ENCODE measurements at regions not wholly inside any gene's neighbourhood (a gene's known extent, or its start where the extent isn't known, plus 50 kb on each side); places are given as distances from the start of the nearest gene placed in this dataset.

DNA sequence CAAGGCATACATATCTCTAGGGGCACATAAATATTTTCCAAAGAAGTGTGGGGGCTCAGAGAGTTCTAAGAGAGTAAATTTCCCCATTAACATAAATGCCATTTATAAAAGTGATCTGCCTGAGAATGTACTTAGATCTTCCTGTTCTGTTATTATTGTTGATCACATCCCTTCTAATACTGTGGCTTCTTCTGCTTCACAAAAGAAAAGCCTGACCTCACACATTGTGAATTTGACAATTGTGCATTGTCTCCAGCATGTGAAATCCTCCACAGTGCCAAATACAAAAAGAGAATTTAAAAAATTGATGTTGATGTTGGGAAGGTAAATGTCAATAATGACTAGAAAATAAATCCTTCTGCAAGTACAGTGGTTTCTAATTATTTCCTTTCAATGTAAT is 330.5 kb upstream of the LRIG3 start:
- TF ChIP-seq POLR2A (IDR thresholded peaks at IDR 0.05): no peak
- TF ChIP-seq, protein P1, sequence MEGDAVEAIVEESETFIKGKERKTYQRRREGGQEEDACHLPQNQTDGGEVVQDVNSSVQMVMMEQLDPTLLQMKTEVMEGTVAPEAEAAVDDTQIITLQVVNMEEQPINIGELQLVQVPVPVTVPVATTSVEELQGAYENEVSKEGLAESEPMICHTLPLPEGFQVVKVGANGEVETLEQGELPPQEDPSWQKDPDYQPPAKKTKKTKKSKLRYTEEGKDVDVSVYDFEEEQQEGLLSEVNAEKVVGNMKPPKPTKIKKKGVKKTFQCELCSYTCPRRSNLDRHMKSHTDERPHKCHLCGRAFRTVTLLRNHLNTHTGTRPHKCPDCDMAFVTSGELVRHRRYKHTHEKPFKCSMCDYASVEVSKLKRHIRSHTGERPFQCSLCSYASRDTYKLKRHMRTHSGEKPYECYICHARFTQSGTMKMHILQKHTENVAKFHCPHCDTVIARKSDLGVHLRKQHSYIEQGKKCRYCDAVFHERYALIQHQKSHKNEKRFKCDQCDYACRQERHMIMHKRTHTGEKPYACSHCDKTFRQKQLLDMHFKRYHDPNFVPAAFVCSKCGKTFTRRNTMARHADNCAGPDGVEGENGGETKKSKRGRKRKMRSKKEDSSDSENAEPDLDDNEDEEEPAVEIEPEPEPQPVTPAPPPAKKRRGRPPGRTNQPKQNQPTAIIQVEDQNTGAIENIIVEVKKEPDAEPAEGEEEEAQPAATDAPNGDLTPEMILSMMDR (IDR thresholded peaks at IDR 0.05): no peak
